HG03159 (cell line): ENCODE measurements at regions not wholly inside any gene's neighbourhood (a gene's known extent, or its start where the extent isn't known, plus 50 kb on each side); places are given as distances from the start of the nearest gene placed in this dataset.

Source experiments
- ATAC-seq: cut with Tn5 transposase; IDR thresholded peaks from one replicate; pipeline ENCODE4 v1.9.1; 2021; ENCODE audit warnings: mild to moderate bottlenecking, moderate library complexity; ENCODE audit not compliant: unreplicated experiment

DNA sequence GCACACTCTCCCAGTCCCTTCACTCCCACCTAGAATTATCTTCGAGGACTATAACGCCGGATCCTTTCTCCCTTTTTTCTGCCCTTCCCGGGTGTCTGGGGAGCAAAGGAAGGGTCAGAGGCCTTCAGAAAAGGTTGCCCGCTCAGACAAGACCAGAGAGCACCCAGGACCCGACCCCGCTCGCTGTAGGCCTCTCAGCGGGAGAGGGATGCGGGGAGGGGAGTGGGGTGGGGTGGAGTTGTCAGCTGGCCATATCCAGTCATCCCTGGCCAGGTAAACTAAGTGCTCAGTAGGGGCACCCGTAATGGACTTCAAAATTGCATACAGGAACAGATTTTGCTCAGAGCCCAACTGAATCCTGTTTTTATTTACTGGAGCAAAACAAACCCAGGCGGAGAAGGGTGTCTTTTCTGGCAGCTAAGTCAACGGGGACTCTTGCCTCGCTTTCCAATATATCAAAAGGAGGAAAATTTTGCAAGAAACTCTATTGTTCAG lies 65.0 kb downstream of the NOL4 start:
- no peak for ATAC-seq

DNA sequence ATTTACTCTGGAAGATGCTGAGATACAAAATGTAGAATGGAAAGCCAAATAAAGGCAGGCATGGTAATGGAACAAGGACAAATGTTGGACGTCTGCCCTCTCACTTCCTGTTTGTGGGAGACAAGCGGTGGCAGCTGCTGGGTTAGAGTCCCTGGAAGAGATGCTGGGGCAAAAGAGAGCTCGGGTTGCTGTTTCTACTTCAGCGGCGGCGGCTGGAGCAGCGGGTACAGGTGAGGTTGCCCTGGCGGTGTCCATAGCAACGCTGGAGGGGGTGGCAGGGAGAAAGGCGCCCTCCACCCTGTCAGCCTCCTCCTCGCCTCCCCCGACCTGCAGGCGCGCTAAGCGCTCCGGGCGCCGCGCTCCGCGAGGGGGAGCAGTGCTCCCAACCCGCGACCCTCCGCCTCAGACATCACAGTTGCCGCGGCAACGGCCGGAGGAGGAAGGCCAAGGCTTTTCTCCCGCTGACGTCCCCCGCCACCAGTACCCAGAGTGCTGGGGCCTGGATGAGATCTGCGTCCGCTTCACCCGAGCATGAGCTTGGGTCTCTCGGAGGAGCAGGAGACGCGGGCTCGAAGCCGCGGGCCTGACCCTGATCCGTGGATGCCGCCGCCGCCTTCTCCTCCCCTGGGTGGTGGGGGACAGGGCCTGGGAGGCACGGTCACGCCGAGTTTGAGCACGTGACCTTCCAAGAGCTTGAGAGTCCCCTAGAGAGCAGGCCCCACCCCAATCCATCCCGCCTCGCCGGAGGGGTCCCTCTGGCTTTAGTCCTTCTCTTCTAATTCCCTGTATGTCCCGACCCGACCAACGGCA lies 65.6 kb downstream of the NOL4 start:
- ATAC-seq: no peak

DNA sequence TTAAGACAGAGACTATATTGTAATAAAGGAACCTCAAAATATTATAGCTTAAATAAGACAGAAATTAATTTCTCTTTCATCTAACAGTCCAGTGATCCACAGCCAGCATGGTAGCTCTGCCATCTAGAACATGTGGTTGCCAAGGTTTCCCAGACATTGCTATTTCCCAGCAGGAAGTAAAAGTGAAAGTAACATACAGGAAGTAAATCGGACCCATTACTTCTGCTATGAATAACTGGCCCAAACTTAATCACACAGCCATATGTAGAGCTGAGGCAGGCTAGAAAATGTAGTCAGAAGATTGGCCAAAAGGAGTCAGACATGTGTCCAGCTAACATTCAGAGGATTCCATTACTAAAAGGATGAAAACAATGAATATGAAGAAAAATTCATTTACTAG lies 71.0 kb downstream of the NOL4 start:
- peak; percentile 82 for ATAC-seq

DNA sequence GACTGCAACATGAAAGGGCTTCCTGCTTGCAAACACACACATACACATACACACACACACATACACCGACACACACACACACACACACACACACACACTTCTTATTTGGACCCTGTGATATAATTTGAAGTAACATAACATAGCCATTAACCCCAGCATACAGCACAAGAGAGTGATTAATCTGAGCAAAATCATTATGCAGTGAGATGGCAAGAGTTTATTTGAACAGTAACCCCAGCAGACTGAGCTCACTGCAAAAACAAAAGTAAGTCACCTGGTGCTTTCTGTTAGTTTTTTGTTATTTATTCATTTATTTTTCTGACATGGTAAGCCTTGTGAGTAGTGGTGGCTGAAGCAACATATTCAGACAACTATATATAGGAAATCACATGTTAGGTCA lies 93.7 kb downstream of the NOL4 start:
- no peak for ATAC-seq

DNA sequence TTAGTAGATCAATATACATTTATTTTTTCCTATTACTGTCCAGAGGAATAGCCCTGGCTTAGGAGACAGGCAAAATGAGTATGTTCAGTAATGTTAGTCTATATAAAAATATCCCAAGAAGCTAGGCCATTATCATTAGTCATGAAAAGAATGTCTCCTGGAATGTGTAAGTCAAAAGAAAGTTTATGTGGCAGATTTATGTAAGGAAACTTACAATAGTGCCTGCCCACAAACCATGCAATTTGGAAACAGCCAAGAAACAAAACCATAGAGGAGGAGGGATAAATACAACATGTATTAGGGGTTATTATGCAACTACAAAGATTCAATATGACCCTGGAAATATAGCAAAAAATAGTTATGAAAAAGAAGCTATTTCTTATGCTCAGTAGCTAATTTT lies 96.3 kb downstream of the NOL4 start:
- ATAC-seq: no peak

DNA sequence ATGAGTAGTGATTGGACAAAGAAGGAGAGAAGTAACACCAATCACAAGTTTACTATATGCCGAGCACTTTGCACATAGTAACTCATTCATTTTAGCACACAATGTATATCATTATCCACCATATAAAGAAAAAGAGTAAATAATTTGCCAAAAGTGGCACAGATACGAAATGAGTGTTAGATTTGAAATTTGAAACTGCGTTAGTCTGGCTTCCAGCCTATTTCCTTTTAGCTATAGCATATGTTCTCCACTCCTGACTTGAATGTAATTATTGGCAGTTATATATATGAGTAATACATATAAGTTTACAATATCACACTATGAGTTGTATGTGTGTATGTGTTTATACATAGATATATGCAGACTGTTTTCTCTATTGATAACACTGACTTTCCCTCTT lies 98.6 kb downstream of the NOL4 start:
- no peak for ATAC-seq

DNA sequence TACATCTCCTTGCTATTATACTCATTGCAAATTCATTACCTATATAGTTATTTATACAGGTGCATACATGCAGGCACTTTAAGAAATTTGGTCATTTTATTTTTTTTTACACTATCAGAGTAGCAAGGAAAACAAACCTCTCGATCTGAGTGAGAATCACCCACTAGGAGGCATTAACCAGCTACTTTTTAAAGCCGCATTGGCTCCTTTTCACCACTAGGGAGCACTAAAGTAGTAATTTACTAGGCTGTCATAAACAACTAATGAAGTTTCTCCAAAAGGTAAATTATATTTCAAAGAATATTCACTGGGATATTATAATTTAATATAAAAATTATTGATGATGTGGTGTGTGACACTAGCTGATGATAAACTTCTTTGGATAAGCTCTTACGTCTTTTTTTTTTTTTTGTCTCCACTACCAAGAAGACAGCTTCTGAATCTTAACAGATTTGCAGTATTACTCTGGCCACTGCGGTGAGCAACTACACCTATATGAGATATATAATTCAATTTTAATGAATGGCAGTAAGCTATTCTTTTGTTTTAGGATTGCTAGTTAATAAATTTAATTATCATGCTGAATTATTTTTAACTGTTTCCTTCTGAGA lies 101.9 kb downstream of the NOL4 start:
- ATAC-seq: peak; percentile 96

DNA sequence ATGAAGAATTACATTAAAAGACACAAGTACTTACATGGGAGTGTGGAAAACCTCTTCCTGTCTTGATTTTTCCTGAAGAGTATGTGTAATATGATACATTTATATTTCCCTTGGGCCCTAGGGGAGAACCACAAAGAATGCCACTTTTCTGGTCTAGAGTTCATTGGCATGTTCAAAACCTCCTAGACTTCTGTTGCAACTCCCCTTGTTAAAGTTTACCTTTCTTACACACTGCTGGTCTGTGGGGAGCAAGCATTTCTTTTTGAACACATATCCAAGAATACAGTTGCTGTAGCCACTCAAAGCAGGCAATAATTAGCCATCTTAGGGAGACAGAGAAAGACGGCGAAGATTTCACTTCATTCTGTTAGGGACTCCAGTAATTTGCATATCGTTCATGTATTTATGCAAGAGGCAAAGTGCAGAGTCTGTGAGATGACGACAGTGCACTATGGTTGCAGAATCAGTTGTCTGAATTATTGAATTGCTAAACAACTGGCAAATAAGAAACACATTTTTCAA lies 103.5 kb downstream of the NOL4 start:
- no peak for ATAC-seq

DNA sequence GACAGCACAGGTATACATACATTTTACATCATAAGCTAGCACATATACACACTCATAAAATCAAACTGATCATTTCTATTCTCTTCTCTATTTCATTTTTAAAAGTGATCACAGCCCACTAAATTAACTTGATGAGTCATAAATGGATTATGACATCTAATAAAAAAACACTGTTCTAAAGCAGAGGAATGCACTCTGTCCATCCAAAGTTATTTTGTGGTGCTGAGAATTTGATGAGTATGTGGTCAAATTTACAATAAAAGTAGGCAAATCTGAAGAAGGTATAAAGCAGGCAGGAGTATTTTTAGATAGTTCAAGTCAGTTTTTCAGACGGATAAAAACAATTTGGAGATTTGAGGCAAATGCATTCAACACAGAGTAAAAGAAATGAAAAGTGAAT lies 104.4 kb downstream of the NOL4 start:
- ATAC-seq: no peak

DNA sequence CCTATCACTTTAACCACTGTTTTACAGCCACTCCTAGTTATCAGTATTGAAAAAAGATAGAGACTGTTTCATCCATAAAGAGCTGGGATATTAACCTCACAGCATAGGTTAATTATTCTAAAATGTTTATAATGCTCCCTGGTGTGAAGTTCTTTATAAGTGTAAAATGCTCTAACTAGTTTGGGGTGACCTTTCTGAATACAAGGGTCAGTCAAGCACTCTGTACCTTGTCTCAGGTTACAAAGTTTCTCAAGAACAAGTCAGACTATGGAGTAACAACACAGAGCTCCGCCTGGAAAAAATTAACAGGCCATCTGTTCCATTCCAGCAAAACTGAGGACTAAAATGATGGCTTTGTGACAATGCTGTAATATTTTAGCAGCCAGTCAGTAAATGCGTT lies 107.4 kb downstream of the NOL4 start:
- no peak for ATAC-seq

DNA sequence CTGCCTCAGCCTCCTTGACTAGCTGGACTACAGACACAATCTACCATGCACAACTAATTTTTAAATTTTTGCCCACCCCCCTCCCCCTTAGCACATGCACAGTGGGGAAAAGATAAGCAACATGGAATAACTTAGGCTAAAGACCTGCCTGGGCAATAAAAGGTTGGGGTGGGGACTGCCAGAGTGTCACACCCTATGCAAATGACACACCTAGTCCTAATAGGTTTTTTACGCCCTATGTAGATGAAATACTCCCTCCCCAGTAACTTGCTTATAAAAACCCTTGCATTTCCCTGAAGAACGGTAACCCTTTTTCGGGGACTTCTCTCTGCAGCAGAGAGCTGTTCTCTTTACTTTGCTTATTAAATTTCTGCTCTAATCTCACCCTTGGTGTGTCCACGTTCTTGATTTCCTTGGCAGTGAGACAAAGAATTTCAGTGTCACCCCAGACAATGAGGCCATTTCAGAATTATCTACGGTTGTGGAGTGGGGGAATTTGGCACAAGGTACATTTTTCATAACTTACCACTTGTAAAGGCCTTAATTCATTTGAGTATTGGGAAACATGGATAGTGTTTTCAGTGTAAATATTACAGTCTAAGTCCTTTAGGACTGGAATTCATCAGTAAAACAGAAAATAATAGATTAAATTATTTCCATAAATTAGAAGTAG lies 109.2 kb downstream of the NOL4 start:
- ATAC-seq: no peak

DNA sequence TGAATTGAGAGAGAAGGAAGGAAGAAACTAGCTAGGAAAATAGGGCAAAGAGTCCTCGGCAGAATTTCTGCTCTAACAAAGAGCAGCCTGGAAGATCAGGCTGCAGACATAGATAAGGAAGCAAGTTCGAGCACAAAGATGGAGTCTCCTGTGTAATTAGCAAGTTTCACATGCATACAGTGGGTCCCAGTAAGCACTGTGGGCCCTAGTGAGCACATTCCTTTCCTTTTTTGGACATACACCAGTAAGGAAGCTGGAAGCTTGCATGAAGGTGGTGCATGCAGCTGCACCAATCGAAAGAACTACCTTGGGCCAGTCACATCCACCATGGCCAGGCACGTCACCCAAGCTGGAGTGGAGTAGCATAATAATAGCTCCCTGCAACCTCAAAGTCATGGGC lies 109.7 kb downstream of the NOL4 start:
- ATAC-seq: no peak

DNA sequence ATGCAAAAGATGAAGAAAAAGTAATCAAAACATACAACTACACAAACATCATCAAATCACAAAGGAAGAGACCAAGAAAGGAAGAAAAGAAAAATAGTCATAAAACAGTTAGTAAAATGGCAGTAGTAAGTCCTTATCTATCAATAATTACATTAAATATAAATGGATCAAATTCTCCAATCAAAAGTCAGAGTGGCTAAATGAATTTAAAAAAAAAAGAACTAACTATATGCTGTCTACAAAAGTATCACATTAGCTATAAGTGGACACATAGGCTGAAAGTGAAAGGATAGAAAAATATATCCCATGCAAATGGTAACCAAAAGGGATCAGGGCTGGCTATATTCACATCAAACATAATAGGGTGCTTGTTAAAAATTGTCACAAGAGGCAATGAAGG lies 116.5 kb downstream of the NOL4 start:
- ATAC-seq: no peak

DNA sequence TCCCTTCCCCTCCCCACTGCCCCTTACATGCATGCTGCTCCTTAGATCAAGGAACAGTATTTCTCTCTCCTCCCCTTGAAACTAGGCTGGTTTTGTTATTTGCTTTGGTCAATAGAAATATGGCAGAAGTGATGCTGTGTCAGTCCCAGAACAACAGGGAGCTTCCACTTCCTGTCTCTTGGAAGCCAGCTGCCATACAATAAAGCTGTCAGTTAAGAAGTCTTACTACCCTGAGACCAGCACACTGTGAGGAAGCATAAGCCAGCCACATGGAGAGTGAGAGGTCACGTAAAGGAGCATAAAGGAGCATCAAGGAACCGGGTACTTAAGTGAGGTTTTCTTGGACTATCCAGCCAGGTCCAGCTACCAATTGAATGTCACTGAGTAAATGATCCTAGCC lies 126.6 kb downstream of the NOL4 start:
- no peak for ATAC-seq

DNA sequence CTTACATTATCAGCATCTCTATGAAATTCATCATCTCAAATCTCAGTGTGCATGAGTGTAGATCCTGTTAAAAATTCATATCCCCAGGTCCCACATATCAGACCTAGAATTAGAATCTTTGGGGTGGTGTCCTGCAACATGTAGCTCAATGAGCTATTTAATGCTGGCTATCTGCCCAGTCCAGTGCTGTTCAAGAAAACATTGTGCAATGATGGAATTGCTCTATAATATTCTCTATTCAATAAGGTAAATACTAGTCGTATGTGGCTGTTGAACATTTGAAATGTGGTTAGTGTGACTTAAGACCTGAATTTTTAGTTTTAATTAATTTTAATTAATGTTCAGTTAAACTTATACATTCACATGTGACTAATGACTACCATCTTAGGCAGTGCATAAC lies 127.4 kb downstream of the NOL4 start:
- ATAC-seq: no peak

DNA sequence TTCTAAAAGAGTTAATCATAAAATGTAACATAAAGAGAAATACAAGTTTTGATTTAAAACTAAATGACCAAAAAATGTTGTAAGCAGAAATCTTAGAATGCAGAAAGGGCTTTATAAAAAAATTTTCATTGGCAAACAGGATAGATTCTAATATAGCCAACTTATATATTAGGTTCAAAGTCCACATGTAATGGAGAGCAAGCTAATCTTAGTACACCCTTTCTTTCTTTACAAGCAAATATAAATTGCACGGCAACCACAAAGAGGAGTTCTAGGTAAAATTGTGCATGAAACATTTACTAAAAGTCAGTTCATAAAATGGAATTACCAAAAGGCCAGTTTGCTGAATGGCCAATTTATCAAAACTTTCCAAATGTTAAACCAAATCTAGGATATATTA lies 130.6 kb downstream of the NOL4 start:
- ATAC-seq: no peak

DNA sequence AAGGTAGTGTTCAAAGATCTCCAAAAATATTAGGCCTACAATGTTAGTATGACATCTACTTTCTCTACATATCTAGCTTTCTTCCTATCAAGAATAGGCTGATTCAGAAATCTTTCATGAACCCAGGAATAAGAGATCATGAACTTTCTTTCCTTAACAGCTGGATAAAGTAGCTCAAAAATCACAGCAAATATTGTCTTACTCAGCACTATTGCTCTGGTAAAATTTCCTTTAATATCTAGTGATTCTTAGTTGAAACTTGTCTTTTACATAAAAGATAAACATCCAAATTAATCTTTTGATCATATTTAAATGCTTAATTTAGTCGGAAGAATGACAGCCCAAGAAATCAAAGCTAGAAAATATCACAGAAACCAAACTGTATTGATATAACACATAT lies 131.9 kb downstream of the NOL4 start:
- ATAC-seq: no peak

DNA sequence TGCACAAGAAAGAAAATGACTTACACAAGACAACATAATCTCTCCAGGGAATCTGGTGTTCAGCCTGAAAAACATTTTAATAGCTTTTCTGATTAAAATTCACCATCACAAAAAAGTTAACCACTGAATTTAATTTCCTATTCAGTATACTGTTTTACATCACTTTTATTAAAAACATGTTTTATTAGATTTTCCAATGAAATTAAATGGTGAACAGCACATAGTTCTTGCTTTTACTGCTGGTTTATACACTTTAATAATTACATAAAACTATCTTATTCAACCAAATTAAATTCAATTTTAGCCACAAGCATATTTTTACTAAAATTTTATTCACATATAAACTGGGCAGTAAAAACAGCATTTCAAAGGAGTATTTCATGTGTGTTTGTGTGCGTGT lies 138.3 kb downstream of the NOL4 start:
- no peak for ATAC-seq

DNA sequence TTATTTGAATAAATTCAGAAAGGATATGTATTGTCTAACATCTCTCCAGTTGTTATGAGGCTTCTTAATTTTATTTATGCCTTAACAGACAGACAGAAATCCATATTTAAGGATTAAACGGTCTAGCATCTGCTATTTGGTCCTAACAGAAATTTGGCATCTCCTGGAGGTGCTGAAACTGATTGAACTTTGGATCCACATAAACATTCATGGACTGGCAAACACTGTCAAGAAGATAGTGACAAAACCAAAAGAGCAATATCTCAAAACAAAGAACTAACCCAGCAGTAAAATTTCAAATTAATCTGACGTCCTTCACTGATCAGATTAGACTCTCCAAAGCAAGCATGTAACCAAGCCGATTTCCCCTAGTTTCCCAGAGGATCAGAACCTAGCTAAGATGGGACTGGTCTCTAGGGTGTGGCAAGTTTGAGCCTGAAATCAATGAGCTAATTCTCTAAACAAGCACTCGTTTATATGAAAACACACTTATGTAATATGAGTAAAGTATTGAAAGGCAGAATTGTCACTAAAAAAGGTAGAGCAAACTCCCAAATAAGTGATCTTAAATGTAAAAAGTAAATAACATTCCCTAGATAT lies 139.5 kb downstream of the NOL4 start:
- ATAC-seq: no peak

DNA sequence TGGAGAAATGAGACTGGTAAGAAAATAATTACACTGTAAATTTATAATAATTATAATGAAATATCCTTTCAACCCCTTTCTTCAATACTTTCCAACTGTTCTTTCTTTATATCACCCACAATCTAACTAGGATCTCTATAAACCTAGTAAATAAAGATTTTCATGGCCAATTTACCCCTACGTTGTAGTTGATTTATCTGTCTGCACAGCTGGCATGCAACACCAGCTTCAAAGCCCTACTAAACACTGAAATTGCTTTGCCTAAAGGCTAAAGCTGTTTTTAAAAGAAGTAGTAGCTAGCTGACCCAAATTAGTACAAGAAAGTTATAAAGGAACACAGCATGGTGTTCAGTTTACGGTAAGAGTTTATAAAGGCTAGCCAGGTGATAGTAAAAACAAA lies 140.1 kb downstream of the NOL4 start:
- no peak for ATAC-seq

DNA sequence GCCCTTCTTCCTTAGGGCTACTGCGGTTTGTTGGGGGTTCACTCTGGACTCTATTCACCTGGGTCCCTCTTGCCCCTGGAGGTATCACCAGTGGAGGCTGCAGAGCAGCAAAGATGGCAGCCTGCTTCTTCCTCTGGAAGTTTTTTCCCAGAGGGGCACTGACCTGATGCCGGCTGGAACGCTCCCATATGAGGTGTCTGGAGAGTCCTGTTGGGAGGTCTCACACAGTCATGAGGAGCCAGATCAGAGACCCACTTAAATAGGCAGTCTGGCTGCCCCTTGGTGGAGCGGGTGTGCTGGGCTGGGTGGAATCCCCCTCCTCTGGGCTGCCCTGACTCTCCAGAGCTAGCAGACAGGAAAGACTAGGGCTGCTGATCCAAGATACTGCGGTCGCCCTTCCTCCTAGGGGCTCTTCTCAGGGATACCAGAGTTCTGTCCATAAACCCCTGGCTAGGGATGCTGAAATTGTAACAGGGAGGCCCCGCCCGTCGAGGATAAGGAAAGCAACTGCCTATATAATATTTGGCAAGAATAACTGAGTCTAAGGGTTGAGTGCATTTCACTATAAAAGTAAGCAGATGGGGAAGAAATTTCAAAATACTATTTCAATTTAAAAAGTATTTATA lies 140.7 kb downstream of the NOL4 start:
- no peak for ATAC-seq
